NOMO-1 treated with dmso at 0.1 percent for 144 hours (cell line): ENCODE measurements at regions not wholly inside any gene's neighbourhood (a gene's known extent, or its start where the extent isn't known, plus 50 kb on each side); places are given as distances from the start of the nearest gene placed in this dataset.
"Not testable (repeated sequence)": the region's sequence is repeated elsewhere in the genome, so short reads cannot be mapped to it uniquely, and the experiment has no call there.

Experiments used
- DNase-seq: peaks from one replicate; lab custom pipeline; 2025; ENCODE audit not compliant: unreplicated experiment; lab: John Stamatoyannopoulos, UW

DNA sequence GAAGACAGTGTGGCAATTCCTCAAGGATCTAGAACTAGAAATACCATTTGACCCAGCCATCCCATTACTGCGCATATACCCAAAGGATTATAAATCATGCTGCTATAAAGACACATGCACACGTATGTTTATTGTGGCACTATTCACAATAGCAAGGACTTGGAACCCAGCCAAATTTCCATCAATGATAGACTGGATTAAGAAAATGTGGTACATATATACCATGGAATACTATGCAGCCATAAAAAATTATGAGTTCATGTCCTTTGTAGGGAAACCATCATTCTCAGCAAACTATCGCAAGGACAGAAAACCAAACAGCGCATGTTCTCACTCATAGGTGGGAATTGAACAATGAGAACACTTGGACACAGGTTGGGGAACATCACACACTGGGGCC is 729.6 kb upstream of the ARPP21 start:
- DNase-seq = not testable (repeated sequence)

DNA sequence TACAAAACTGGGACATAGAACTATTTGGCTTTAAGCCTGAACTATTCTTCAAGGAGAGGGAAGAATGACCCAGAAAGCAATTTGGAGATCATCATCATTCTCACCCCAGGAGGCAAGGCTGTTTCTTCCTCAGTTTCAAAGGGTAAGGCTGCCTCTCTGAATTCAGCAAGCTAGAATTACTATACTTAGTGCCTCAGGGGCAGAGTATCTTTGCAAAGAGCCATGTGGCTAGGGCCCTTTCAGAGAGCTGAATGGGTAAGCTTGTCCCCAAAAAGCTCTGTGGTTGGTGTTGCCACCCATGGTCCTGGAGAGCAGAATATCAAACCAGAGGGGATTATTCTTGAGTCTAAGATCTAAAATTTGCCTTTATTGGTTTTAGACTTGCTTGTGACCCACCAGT is 720.3 kb upstream of the ARPP21 start:
- no peak for DNase-seq

DNA sequence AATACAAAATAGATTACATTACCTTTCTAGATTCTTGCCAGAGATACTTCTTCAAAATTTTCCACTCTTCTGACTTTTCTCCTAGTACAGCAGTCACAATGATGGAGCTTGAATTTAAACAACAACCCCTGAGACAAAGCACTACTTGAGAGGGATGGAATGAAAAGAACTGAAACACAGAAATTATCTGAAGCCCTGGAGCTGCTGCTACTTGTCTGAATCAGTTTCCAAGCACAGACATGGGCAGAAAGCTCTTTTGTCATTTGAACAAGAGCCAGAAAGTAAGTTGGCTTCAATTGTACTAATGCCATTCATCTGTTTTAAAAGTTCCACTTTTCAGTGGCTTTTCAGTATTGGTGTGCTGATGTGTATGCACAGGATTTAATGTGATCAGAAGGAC is 718.5 kb upstream of the ARPP21 start:
- no peak for DNase-seq

DNA sequence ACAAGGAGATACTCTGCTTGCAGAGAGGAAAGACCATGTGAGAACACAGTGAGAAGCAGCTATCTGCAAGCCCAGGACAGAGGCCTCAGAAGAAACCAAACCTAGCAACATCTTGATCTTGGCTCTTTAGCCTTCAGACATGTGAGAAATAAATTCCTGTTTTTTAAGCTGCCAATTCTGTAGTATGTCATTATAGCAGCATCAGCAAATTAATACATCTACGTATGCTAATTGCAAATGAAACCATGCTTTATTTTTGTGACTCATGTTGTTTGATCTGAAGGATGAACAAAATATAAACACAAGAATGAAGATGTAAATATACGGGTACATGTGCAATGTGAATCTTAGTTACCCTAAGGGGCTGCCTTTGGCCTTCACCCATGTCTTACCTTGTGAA is 714.4 kb upstream of the ARPP21 start:
- no peak for DNase-seq

DNA sequence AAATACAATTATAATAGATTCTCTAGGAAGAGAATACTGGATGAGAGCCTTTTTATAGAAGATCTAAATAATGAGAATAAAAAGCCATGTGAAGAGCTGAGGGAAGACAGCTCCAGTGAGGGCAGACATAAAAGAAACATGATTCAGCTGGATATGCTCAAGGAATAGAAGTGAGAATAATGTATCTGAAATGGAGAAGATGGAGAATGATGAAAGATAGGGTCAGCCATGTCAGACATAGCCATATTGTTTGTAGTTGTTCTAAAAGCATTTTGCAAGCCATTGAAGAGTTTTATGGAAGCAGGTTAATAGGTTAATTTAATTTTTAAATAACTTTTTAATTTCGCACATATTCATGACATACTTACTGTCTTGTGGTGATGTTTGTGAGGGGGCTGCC is 713.5 kb upstream of the ARPP21 start:
- no peak for DNase-seq

DNA sequence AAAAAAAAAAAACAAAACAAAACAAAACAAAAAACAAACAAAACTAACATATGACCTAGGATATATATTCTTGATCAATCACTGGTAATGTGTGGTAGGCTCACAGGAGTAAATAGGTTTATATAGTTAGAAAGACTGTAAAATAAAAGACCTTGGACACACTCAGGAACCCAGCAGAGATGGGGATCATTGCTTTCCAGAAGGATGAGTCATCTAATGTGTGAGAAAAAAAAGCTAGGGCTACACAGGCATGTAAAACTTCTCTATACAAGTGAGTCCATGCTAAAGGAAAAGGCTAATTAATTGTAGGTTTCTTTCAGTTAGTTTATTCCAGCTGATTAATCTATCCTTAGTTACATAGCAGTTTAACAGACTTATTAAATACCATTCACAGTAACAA is 710.3 kb upstream of the ARPP21 start:
- no peak for DNase-seq

DNA sequence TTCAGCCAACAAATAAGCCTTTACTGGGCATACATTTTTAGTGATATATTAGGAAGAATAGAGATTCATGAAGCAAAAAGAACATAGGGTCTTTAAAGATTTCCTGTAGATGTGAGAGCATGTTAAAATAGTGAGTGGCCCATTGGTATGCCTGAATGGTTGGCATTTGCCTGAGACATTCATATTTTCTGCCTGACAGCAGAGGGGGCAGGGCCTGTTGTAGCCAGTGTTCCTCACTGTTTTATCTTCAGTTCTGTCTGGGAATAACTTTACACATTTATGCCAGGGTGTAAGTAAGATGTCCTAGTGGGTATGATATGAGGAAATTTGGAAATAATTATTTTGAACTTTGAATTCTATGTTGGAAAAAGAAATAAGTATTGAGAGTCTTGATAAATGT is 704.7 kb upstream of the ARPP21 start:
- DNase-seq = no peak

DNA sequence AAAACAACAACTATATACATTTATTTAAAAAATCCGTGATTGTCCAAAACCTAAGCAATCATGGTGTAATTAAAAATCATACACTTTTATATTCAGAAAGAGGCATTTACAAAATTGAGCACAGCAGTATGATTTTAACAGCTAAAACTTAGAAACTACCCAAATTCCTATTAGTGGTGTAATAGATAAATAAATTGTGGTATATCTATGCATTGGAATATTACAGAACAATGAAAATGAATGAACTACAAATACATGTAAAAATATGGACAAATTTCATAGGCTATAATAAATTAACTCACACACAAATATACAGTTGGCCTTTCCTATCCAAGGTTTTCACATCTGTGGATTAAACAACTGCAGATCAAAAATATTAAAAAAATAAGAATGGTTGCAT is 700.5 kb upstream of the ARPP21 start:
- DNase-seq = no peak

DNA sequence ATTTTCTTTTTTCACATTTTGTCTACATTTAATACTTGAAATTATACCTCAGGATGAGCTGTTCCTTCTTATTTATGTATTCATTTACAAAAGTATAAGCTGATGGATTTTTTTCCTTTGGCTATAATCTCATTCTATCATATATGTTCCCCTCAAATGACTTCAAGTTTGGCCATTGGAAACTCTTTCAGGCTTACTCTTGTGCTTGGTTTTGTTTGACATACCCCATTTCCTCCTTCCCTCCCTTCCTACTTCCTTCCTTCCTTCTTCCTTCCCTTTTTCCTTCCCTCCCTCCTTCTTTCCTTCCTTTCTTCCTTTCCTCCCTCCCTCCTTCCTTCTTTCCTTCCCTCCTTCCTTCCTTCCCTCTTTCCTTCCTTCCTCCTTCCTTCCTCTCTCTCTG is 697.1 kb upstream of the ARPP21 start:
- no peak for DNase-seq

DNA sequence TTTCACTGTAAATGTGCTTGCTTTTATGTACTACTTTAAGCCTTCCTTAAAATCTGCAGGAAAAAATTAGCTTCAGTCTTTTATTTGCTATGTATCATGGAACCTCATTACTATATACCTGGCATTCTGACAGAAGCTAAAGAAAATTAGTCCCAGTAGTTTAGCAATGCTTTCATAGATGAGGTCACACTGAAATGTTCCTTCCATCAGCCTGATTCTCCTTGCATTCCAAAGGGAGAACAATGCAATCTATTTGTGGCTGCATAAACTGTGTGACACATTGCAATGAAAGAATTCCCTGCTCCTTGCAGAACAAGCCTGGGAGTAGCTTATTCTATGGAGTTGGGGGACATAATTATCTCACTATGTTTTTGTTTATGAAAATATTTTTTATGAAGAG is 691.5 kb upstream of the ARPP21 start:
- DNase-seq = no peak

DNA sequence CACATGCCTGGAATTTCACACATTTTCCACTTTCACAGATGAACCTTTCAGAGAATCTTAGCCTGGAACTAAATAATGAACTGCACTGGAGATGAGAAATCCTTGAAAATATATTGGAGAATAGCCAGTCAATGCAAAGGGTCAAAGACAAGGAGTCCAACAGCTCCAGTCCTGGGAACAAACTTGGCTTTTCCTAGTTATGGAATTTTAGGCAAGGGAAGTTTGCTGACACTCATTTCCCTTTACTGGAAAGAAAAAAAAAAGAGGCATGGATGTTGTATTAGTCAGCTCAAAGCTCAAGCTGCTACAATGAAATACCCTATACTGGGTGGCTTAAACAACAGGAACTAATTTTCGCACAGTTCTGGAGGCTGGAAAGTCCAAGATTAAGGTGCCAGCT is 690.8 kb upstream of the ARPP21 start:
- DNase-seq = no peak

DNA sequence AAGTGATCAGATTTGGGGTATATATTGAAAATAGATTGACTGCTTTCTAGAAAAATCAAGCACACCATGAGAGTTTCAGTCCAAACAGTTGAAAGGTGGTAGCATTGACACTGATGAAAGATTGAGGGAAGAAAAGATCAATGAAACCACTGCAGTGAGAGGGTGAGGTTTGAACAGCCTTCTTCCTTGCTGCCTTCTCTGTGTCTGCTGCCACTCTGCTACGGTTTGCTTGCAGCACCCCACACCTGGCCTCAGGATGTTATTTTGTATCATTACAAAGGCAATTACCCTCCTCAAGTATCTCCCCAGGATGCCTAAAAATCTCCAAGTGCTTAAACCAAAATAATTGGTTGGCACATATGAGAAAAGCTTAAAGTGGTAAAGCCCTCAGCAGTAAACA is 683.6 kb upstream of the ARPP21 start:
- DNase-seq = no peak

DNA sequence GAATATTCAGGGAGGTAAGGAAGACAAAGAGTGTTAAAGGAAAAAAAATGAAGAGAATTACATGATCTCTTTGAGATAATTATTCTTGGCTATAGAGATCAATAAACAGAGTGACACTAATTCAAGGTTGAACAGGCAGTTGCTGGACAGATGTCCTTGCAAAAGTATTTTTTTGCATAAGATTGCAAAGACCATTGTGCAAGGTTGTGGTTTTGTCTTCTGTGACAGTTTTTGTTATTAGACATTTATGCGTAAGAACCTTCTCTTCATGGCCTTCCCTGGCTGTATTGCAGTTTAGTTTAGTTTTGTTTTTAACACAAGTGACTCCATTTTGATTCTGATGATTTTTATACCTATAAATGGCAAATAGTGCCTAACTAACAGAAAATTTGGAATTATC is 682.8 kb upstream of the ARPP21 start:
- DNase-seq = no peak

DNA sequence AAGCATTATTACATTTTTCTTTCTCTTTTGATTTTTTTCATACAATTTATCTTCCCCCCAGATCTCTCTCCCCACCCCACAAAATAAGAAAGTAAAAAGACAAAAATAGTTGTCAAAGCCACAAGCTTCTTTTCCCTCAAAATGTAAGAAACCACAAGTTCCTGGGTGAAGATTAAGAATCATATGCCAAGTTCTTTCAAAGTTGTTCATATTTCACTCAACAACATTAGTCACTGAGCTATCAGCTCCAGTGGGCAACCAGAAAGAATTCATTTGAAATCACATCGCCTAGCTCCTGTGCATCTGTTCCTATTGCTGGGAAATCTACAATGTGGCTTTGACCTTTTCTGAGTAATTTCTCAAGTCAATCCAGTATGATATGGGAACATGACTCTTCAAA is 681.6 kb upstream of the ARPP21 start:
- DNase-seq = no peak

DNA sequence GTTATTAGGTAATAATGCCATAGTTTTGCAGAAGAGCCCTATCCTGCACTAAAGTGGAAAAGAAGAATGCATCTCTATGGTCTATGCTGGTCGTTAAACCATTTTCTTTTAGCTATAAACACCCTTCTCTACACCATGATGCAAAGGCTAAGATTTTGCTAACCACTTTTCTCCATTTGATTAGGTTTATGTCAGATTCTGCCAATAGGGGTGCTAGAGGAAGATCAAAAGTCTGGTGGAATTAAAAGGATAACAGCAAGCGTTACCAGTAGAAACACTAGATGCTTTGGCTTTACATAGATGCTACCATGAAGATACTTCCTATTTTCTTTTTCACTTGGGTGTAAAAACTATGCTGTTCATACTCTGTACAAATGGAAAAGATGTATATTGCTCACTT is 669.8 kb upstream of the ARPP21 start:
- no peak for DNase-seq

DNA sequence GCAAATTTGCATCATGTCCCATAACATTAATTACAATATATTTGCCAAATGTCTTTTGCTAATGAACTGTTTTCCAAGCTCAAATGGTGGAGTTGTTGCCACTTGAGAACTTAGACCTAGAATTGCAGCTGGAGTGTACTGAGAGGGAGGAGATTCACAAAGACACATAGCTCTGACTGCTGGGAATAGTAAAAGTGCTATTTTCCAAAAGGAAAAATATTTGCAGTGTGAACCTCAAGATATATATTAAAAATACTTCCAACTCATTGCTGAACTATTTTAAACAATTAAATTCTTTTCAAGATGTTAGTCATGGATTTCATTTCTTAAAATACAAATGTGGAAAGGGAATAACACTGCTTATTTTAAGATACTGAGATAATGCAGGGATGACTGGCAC is 666.8 kb upstream of the ARPP21 start:
- no peak for DNase-seq

DNA sequence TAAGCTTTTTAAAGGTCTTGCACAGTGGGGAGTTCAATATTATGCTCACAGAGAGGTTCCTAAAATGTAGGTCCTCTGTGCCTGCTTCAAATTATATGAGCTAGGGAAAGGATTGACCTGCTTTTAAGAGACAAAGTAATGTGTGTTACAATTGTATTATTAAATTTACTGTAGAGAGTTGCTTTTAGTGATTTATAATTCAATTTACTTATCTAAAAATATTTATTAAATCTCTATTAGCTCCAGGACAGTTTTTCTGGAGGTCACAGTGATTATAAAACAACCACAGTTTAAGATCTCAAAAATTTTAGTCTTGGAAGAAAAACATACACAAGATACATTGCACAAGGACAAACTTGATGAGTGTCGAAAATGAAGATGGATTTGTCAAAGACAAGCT is 665.7 kb upstream of the ARPP21 start:
- DNase-seq = no peak

DNA sequence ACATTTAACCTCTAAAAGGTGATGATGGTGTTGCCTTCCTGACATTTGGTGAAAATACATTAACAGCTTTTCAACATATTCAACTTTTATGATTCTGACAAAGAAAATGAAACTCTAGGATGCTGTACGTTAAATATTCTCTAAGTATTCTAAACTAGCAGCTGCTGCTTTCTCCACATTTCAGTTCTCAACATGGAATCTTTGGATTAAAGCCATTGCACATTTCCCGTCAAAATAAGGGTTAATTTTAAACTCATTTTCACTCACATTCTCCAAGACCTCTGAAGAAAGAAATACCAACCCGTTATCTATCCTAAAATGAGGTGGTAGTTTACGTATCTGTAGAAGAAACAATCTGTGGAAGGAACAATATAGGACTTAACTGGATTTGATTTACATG is 655.7 kb upstream of the ARPP21 start:
- DNase-seq = no peak

DNA sequence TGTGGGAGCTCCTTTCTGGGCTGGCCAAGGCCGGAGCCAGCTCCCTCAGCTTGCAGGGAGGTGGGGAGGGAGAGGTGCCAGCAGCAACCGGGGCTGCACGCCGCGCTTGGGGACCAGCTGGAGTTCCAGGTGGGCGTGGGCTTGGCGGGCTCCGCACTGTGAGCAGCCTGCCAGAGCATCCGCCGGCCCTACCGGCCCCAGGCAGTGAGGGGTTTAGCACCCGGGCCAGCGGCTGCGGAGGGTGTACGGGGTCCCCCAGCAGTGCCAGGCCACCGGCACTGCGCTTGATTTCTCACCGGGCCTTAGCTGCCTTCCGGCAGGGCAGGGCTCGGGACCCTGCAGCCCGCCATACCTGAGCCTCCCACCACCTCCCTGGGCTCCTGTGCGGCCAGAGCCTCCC is 651.0 kb upstream of the ARPP21 start:
- no peak for DNase-seq

DNA sequence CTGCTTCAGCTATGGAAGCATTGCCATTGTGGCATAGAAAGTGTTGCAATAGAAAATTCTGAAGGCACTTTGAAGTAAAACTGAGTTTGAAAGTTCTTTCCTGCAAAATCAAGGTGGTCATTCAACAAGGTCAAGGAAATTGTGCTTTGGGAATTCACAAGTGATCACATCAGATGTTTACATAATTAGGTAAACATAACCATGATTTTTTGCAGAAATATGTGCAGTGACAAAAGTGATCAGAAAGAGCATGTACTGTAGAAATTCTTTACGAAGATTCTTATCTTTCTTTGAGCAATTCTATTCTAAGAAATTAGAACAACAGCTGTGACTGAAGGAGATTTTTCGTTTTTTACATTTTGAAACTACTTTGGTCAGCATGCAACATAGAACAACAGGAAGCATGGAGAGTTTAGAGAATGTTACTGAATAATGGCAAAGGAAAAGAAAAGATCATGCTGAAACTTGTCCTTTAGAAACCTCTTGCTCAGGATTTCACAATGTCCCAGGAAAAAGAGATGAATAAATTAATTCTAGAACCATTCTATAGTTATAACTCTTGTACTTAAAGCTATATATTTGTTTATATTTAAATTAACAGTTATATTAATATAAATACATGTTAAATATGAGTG is 643.4 kb upstream of the ARPP21 start:
- DNase-seq = no peak

DNA sequence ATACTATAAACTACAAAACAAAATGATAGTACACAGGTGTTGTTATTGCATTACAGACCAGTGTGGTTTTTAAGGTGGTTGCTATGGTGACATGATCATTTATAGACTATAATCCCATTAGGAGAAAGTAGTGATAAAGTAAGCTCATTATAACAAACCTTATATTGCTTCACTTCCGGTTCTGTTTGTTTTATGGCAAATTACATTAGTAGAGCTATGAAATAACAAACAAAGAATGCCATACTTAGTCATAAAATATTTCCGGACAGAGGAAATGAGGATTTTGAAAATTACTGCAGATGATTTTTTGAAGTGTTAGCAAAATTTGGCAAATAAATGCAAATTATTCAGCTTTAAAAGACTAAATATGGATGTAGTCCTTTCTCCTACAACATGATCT is 640.4 kb upstream of the ARPP21 start:
- DNase-seq = no peak

DNA sequence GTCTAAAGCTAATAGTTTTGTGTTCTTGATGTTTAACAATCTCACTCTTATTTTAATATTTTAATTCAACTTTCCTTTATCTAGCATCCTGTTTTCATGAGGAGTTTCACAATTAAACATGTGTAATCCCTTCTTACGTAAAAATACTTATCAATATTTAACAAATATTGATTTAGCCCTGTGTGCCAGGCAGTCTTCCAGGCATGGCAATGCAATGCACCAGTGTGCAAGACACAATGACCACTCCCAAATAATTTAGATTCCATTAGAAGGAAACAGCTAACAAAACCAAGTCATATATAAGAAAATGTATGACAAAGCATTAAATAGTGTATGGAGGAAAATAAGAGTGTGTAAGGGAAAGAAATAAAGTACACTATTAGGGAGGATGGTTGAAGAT is 627.1 kb upstream of the ARPP21 start:
- DNase-seq = no peak

DNA sequence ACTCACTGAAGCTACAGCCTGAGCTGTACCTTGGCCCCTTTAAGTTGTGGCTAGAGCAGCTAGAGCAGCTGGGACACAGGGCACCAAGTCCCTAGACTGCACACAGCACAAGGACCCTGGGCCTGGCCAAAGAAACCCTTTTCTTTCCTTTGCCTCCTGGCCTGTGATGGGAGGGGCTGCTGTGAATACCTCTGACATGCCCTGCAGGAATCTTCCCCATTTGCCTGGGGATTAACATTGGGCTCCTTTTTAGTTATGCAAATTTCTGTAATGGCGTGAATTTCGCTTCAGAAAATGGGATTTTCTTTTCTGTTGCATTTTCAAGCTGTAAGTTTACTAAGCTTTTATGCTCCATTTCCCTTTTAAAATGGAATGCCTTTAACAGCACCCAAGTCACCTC is 611.2 kb upstream of the ARPP21 start:
- DNase-seq = no peak
